ENCODE measurements at regions not wholly inside any gene's neighbourhood (a gene's known extent, or its start where the extent isn't known, plus 50 kb on each side); places are given as distances from the start of the nearest gene placed in this dataset.

GRCh38 chr2:129611471-129611870, 368.0 kb upstream of the RAB6C start:
- 90 to 92% methylated on average over 5 to 6 of the region's 6 CpGs for WGBS, 2 donors (ENCODE audit: low coverage in 1 of 2)
- no peak overlapping the region for H3K4me3 ChIP-seq

GRCh38 chr2:129619471-129619870, 360.0 kb upstream of the RAB6C start:
- Histone ChIP-seq H3K27me3 (peaks cover 14% of the 10 kb centered on the region), H3K9me3 (no peaks in the 10 kb centered on the region), H3K4me3 (no peak overlapping the region), H3K36me3 (no peaks in the 10 kb centered on the region), H3K4me1 (no peaks in the 10 kb centered on the region), H3K27ac (no peak overlapping the region)
- TF ChIP-seq EP300 (IDR thresholded peaks at IDR 0.05): no peak
- TF ChIP-seq CTCF (IDR thresholded peaks at IDR 0.05): no peak
- no peak for TF ChIP-seq POLR2A (IDR thresholded peaks at IDR 0.05)
- TF ChIP-seq POLR2AphosphoS5 (IDR thresholded peaks at IDR 0.05): no peak
- WGBS, 2 donors (ENCODE audit: low coverage in 1 of 2): 32 to 42% methylated on average over 4 to 5 of the region's 5 CpGs
- ATAC-seq: no peak

More at GRCh38 chr2:129611471-129611870, 368.0 kb upstream of the RAB6C start:
- ATAC-seq: no peak
- H3K27me3 ChIP-seq: peaks cover 7% of the 10 kb centered on the region
- H3K9me3 ChIP-seq: peaks cover 0 to 14% (median 0%) of the 10 kb centered on the region in 3 donors
- TF ChIP-seq CTCF (IDR thresholded peaks at IDR 0.05) (no peak), EP300 (IDR thresholded peaks at IDR 0.05) (no peak), POLR2A (IDR thresholded peaks at IDR 0.05) (no peak), POLR2AphosphoS5 (IDR thresholded peaks at IDR 0.05) (no peak)
- no peaks in the 10 kb centered on the region for H3K4me1 ChIP-seq
- no peak overlapping the region for H3K27ac ChIP-seq
- no peaks in the 10 kb centered on the region for H3K36me3 ChIP-seq

- ATAC-seq: no peak
- H3K4me1 ChIP-seq: no peaks in the 10 kb centered on the region
- H3K36me3 ChIP-seq: no peaks in the 10 kb centered on the region
- no peak for TF ChIP-seq POLR2A (IDR thresholded peaks at IDR 0.05)
- TF ChIP-seq CTCF (IDR thresholded peaks at IDR 0.05): no peak
- no peak for TF ChIP-seq POLR2AphosphoS5 (IDR thresholded peaks at IDR 0.05)
- TF ChIP-seq EP300 (IDR thresholded peaks at IDR 0.05): no peak
- 60 to 64% methylated on average over 3 of the region's 4 CpGs for WGBS, 2 donors (ENCODE audit: low coverage in 1 of 2)
- no peak overlapping the region for H3K27ac ChIP-seq
- H3K27me3 ChIP-seq: peaks cover 14% of the 10 kb centered on the region
- no peak overlapping the region for H3K4me3 ChIP-seq
- H3K9me3 ChIP-seq: no peaks in the 10 kb centered on the region
These were observed 359.1 kb upstream of the RAB6C start for GRCh38 chr2:129620411-129620810.

- 77% methylated on average over 6 of the region's 6 CpGs for WGBS, 2 donors (ENCODE audit: low coverage in 1 of 2)
- no peak for ATAC-seq
- no peaks in the 10 kb centered on the region for H3K9me3 ChIP-seq
- no peaks in the 10 kb centered on the region for H3K36me3 ChIP-seq
- no peak overlapping the region for H3K4me3 ChIP-seq
- TF ChIP-seq CTCF (IDR thresholded peaks at IDR 0.05) (no peak), POLR2AphosphoS5 (IDR thresholded peaks at IDR 0.05) (no peak), EP300 (IDR thresholded peaks at IDR 0.05) (no peak), POLR2A (IDR thresholded peaks at IDR 0.05) (no peak)
- peaks cover 8% of the 10 kb centered on the region for H3K27me3 ChIP-seq
- no peaks in the 10 kb centered on the region for H3K4me1 ChIP-seq
- no peak overlapping the region for H3K27ac ChIP-seq
These were observed 355.7 kb upstream of the RAB6C start for GRCh38 chr2:129623783-129624182.

GRCh38 chr2:129627437-129627836, 352.0 kb upstream of the RAB6C start:
- TF ChIP-seq POLR2AphosphoS5 (IDR thresholded peaks at IDR 0.05) (no peak), EP300 (IDR thresholded peaks at IDR 0.05) (no peak), POLR2A (IDR thresholded peaks at IDR 0.05) (no peak), CTCF (IDR thresholded peaks at IDR 0.05) (no peak)
- no peak for ATAC-seq
- no peaks in the 10 kb centered on the region for H3K27me3 ChIP-seq
- no peaks in the 10 kb centered on the region for H3K4me1 ChIP-seq
- H3K4me3 ChIP-seq: no peak overlapping the region
- 77 to 82% methylated on average over 7 to 9 of the region's 9 CpGs for WGBS, 2 donors (ENCODE audit: low coverage in 1 of 2)
- no peak overlapping the region for H3K27ac ChIP-seq
- H3K36me3 ChIP-seq: no peaks in the 10 kb centered on the region
- H3K9me3 ChIP-seq: no peaks in the 10 kb centered on the region

Data from gastroesophageal sphincter (tissue), 4 donors.